Tibial nerve (tissue), 4 donors: ENCODE measurements at regions not wholly inside any gene's neighbourhood (a gene's known extent, or its start where the extent isn't known, plus 50 kb on each side); places are given as distances from the start of the nearest gene placed in this dataset.

ENCODE experiments used
- DNase-seq, 2 donors: peaks; one replicate each; pipeline ENCODE4 v3.0.0-alpha.2; 2019; ENCODE audit warnings: low spot score in 2 of 2
- H3K27ac ChIP-seq, 4 donors: fragments of 200-600 bp; sonication (generic) in 3 of 4; one replicate each; pipeline ENCODE4 v1.5.1; 2017 to 2019; ENCODE audit warnings: mild to moderate bottlenecking in 1 of 4
- H3K27me3 ChIP-seq, 2 donors: fragments of 200-600 bp; sonication (generic) in 1 of 2; one replicate each; pipeline versions ENCODE4 v1.5.1 to v1.6.0; 2017 to 2019
- H3K36me3 ChIP-seq, 3 donors: fragments of 200-600 bp; sonication (generic); one replicate each; pipeline ENCODE4 v1.5.1; 2018 to 2019
- H3K4me1 ChIP-seq, 4 donors: fragments of 200-600 bp; sonication (generic) in 3 of 4; one replicate each; pipeline ENCODE4 v1.5.1; 2017 to 2019
- H3K4me3 ChIP-seq, 4 donors: fragments of 200-600 bp; sonication (generic) in 3 of 4; one replicate each; pipeline ENCODE4 v1.5.1; 2017 to 2019; ENCODE audit warnings: mild to moderate bottlenecking in 1 of 4, moderate library complexity in 1 of 4
- H3K9me3 ChIP-seq, 4 donors: fragments of 200-600 bp; sonication (generic) in 3 of 4; one replicate each; pipeline ENCODE4 v1.5.1; 2017 to 2019
- CTCF ChIP-seq, 5 experiments: fragments of 200-600 bp in 3 of 5; fragments of 450-650 bp in 2 of 5; sonication (generic) in 3 of 5; IDR thresholded peaks; one replicate each; pipeline ENCODE4 v1.5.1; 2016 to 2019; ENCODE audit warnings: antibody characterized with exemption in 5 of 5, mild to moderate bottlenecking in 3 of 5, moderate library complexity in 2 of 5
- EP300 ChIP-seq, 2 donors: sonication (generic); formaldehyde crosslinking; IDR thresholded peaks; one replicate each; pipeline ENCODE4 v1.6.1; 2017; ENCODE audit warnings: antibody characterized with exemption in 2 of 2, mild to moderate bottlenecking in 1 of 2
- POLR2A ChIP-seq, 2 donors: fragments of 450-650 bp; IDR thresholded peaks; one replicate each; pipeline ENCODE4 v1.6.1; 2017; ENCODE audit warnings: antibody characterized with exemption in 2 of 2, mild to moderate bottlenecking in 2 of 2, moderate library complexity in 2 of 2
- WGBS, 2 donors: methylation state at CpG; one replicate each; pipeline ENCODE4 v1.1.5; 2018; 5-methylcytosine and 5-hydroxymethylcytosine counted together

GRCh38 chr2:183505911-183506310 lies 381.7 kb downstream of the NUP35 start:
- no peaks in the 10 kb centered on the region for H3K4me1 ChIP-seq
- no peak overlapping the region for H3K27ac ChIP-seq
- 88 to 96% methylated on average over 1 of the region's 1 CpG for WGBS, 2 donors

GRCh38 chr2:183511154-183511553 lies 386.9 kb downstream of the NUP35 start:
- Histone ChIP-seq H3K4me3 (no peak overlapping the region), H3K4me1 (no peaks in the 10 kb centered on the region), H3K9me3 (peaks cover 0 to 10% (median 0%) of the 10 kb centered on the region in 4 donors), H3K27ac (no peak overlapping the region), H3K27me3 (no peaks in the 10 kb centered on the region), H3K36me3 (no peaks in the 10 kb centered on the region)
- no peak for DNase-seq
- 67 to 82% methylated on average over 3 of the region's 3 CpGs for WGBS, 2 donors
- TF ChIP-seq POLR2A (IDR thresholded peaks at IDR 0.05) = no peak
- TF ChIP-seq CTCF (IDR thresholded peaks at IDR 0.05) = no peak
- no peak for TF ChIP-seq EP300 (IDR thresholded peaks at IDR 0.05)

More at GRCh38 chr2:183505911-183506310, 381.7 kb downstream of the NUP35 start:
- TF ChIP-seq EP300 (IDR thresholded peaks at IDR 0.05) (no peak), POLR2A (IDR thresholded peaks at IDR 0.05) (no peak), CTCF (IDR thresholded peaks at IDR 0.05) (no peak)
- Histone ChIP-seq H3K4me3 (no peak overlapping the region), H3K27me3 (no peaks in the 10 kb centered on the region), H3K36me3 (no peaks in the 10 kb centered on the region), H3K9me3 (peaks cover 0 to 17% (median 0%) of the 10 kb centered on the region in 4 donors)
- DNase-seq = no peak

GRCh38 chr2:183519371-183520056 lies 395.3 kb downstream of the NUP35 start:
- DNase-seq = no peak
- H3K9me3 ChIP-seq = no peaks in the 10 kb centered on the region
- H3K27me3 ChIP-seq = no peaks in the 10 kb centered on the region
- H3K36me3 ChIP-seq = no peaks in the 10 kb centered on the region
- no peak overlapping the region for H3K27ac ChIP-seq
- peaks cover 0 to 5% (median 0%) of the 10 kb centered on the region in 4 donors for H3K4me1 ChIP-seq
- no peak overlapping the region for H3K4me3 ChIP-seq
- WGBS, 2 donors = 97 to 98% methylated on average over 1 of the region's 1 CpG
- no peak for TF ChIP-seq EP300 (IDR thresholded peaks at IDR 0.05)
- TF ChIP-seq POLR2A (IDR thresholded peaks at IDR 0.05) = no peak
- TF ChIP-seq CTCF (IDR thresholded peaks at IDR 0.05) = no peak

GRCh38 chr2:183521911-183522310 lies 397.7 kb downstream of the NUP35 start:
- H3K27me3 ChIP-seq = no peaks in the 10 kb centered on the region
- no peak for TF ChIP-seq EP300 (IDR thresholded peaks at IDR 0.05)
- TF ChIP-seq CTCF (IDR thresholded peaks at IDR 0.05) = no peak
- no peak for TF ChIP-seq POLR2A (IDR thresholded peaks at IDR 0.05)
- DNase-seq = no peak
- H3K36me3 ChIP-seq = no peaks in the 10 kb centered on the region
- H3K4me3 ChIP-seq = no peak overlapping the region
- WGBS, 2 donors = 27 to 30% methylated on average over 1 of the region's 1 CpG
- H3K4me1 ChIP-seq = peaks cover 0 to 5% (median 0%) of the 10 kb centered on the region in 4 donors
- H3K9me3 ChIP-seq = no peaks in the 10 kb centered on the region
- no peak overlapping the region for H3K27ac ChIP-seq

- no peak overlapping the region for H3K4me3 ChIP-seq
- DNase-seq = no peak
- H3K4me1 ChIP-seq = peaks cover 0 to 5% (median 0%) of the 10 kb centered on the region in 4 donors
- H3K27me3 ChIP-seq = no peaks in the 10 kb centered on the region
- H3K9me3 ChIP-seq = no peaks in the 10 kb centered on the region
- WGBS, 2 donors = 46 to 54% methylated on average over 2 of the region's 2 CpGs
- H3K36me3 ChIP-seq = no peaks in the 10 kb centered on the region
- TF ChIP-seq CTCF (IDR thresholded peaks at IDR 0.05) (no peak), EP300 (IDR thresholded peaks at IDR 0.05) (no peak), POLR2A (IDR thresholded peaks at IDR 0.05) (no peak)
- H3K27ac ChIP-seq = no peak overlapping the region
Measured at GRCh38 chr2:183522489-183523266, 398.4 kb downstream of the NUP35 start.
